C4-2B (cell line): ENCODE measurements at regions not wholly inside any gene's neighbourhood (a gene's known extent, or its start where the extent isn't known, plus 50 kb on each side); places are given as distances from the start of the nearest gene placed in this dataset.

Experiments
- CTCF ChIP-seq: fragments of 450-650 bp; conservative IDR thresholded peaks from 2 replicates; pipeline ENCODE4 v1.5.1; 2017; ENCODE audit warnings: mild to moderate bottlenecking
- ZFX ChIP-seq: fragments of 450-650 bp; IDR thresholded peaks from 2 replicates; pipeline ENCODE4 v1.6.1; 2017

DNA sequence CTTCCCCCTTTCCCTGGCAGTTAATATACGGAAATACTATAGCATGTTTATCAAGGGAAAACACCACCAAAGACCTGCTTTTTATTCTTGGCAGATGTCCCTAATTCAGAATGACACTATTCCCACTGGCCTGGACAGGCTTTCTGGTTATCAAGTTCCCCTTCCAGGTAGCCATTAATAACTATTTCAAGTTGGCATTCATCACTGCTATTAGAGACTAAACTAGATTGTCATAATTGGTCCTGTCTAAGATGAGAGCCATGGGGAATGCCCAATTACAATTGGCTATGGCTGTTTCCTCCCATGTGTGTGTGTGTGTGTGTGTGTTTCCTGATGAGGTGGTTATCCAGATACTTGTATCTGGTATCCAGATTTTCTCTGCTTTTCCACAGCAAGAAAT lies 608.1 kb downstream of the SQOR start:
- TF ChIP-seq CTCF = no peak
- TF ChIP-seq ZFX = no peak
